HG02610 (cell line): ENCODE measurements at regions not wholly inside any gene's neighbourhood (a gene's known extent, or its start where the extent isn't known, plus 50 kb on each side); places are given as distances from the start of the nearest gene placed in this dataset.

ENCODE experiments used
- ATAC-seq: cut with Tn5 transposase; IDR thresholded peaks from one replicate; pipeline ENCODE4 v1.9.1; 2021; ENCODE audit warnings: mild to moderate bottlenecking, moderate library complexity; ENCODE audit not compliant: unreplicated experiment

GRCh38 chr1:191865479-191865878 is 292.8 kb upstream of the RGS18 start:
- no peak for ATAC-seq

DNA sequence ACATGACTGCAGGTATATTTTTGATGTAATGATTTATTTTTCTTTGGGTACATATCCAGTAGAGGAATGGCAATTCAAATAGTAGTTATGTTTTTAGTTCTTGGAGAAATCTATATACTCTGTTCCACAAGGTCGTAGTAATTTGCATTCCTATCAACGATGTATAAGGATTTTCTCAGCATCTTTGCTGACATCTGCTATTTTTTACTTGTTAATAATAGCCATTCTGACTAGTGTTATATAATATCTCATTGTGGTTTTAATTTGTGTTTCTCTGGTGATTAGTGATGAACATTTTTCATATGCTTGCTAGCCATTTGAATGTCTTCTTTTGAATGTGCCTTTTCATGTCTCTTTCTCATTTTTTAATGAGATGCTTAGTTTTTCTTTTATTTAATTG is 292.1 kb upstream of the RGS18 start:
- ATAC-seq: no peak

GRCh38 chr1:191869790-191870312 is 288.4 kb upstream of the RGS18 start:
- ATAC-seq: peak; percentile 53

- peak; percentile 41 for ATAC-seq
Observed at GRCh38 chr1:191870490-191870889, 287.8 kb upstream of the RGS18 start.

DNA sequence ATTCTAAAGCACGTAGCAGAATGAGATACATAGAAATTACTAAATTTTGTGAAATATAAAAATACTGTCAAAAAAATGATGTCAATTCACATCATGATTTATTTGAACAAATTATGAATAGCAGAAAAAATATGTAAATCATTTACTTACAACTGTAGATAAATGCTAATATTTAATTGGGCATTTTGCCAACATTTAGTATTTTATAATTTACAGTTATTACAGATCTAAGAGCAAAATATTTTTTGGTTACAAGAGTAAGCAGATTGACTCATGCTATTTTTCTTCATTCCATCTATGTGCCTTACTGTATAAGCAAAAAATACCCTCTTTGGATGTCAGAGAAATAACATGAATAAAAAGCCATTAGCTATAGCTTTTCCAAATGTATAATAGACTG is 282.3 kb upstream of the RGS18 start:
- no peak for ATAC-seq

GRCh38 chr1:191876631-191877030 is 281.6 kb upstream of the RGS18 start:
- no peak for ATAC-seq

DNA sequence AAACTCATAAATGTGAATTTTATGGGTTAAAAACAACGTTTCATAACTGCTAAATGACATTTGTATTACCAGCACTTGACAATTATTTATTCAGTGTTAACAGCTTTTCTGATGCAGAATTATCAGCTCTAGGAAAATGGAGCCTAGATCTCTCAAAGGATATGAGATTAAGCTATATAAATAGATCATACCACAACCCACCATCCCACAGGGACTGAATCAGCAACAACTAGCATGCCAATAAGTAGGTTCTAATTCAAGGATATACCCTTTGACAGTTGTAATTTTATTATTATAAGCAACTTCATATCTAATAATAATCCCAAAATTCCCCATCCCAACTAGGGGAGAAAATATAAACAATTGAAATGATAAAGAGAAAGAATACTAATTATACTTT is 275.4 kb upstream of the RGS18 start:
- ATAC-seq: no peak

DNA sequence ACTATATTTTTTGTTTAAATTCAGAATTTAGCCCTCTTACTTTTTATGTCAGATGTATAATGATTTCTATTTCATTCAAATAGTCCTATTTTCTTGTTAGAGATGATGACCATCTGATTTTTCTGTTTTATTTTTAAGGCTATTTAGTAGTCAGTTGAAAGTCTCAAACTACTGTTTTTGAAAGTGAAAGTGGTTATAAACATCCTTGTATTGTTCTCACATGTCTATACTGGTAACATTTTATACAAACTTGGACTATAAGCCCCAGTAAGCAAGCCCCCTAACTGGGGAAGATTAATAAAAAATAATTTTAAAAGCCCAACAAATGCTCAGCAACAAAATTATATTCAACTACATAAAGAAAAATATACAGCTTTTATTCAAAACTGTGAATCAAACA is 271.3 kb upstream of the RGS18 start:
- peak; percentile 72 for ATAC-seq

DNA sequence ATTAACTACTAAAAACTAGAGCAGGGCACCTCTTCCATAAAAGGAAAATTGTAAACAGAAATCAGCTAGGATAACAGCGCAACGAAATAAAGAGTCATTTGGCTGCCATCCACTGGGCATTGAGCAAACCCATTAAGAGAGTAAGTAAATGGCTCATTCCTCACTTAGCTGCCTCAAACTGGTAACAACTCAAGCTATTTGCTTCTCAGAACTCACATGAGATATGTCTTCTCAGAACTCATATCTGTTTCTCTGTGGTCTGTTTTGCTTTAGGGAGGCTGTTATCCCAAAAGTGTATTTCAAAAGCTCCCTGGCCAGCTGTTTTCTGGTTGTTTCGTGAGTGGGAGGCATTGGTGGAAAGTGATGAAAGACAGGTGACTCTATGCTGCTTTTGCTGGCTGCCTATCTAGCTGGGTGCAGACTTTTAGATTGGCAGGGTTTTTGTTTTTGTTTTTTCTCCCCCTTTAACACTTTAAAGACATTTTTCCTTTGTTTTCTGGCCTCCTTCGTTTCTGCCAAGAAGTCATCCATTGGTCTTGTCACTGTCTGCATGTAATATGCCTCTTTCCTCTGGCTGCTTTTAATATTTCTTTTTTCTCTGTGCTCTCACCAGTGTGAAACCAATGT is 269.2 kb upstream of the RGS18 start:
- ATAC-seq: no peak

DNA sequence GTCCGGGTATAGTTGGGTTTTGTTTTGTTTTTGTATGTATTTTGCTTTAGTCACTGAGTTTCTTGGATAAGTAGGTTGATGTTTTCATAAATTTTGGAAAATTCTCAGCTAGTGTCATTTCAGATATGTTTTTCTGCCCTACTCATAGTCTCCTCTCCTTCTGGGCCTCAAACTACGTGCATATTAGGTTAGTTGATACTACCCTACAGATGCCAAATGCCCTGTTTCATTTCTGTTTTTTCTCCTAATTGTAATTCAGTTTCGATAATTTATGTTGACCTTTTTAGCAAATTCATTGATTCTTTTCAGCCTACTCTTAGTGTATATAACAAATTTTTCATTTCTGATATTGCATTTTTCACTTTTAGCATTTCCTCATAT is 268.6 kb upstream of the RGS18 start:
- ATAC-seq: no peak

DNA sequence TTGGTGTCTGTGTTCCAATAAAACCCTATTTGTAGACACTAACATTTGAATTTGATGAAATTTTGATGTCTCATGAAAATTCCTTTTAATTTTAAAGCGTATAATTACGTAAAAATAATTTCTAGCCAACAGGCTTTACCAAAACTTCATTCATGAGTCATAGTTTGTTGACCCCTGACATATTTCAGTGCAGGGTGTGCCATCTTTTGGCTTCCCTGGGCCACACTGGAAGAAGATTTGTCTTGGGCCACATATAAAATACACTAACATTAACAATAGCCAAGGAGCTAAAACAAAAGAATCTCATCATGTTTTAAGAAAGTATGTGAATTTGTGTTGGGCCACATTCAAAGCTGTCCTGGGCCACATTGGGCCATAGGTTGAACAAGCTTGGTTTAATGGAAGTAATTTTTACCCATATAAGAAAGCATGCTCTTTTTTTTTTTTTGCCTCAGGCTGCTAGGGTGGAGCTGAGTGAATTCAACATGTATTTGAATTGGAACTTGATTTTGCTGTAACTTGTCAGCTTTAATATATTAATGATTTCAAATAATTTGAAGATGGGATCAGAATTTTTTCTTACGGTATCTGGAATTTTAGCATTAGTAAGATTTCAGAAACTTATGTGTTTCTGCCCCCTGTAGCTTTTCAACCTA is 267.7 kb upstream of the RGS18 start:
- ATAC-seq: no peak

- ATAC-seq: no peak
Observed at GRCh38 chr1:191892716-191893115, 265.5 kb upstream of the RGS18 start.

DNA sequence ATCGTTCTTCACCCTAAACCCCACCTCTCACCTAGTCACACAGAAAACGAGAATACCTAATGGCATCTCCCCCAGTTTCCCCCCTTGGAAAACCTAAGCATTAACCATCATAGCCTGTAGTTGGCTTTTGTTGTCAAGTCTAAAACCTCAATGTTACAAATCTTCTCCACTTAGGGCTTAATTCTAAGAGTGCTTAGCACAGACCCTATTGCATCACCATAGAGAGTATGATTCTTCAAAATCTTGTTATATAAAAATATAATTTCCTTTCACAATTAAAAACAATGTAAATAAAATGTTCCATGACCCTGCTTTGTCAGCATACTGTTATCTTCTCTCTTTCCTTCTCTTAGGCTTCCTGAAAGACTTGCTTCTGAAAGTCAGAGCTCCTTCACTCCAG is 263.2 kb upstream of the RGS18 start:
- ATAC-seq: no peak

GRCh38 chr1:191895462-191896058 is 262.7 kb upstream of the RGS18 start:
- ATAC-seq: no peak

GRCh38 chr1:191897134-191897533 is 261.1 kb upstream of the RGS18 start:
- ATAC-seq: no peak

DNA sequence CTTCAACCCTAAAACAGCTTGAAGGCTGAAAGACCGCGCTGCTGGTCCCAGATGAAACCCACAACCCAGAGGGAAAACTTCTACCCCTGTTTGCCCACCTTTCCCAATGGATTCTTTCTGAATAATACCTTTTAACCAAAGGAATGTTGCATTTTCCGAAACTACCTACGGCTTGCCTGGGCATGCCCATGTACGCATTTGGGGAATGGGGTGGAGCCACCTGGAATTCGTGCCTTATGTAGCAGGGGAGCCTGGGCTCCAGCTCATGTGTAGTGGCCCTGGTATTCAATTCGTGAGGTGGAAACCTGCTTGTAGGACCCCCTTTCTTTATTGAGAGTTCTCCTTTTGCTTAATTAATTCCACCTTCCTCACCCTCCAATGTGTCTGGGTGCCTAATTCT is 256.6 kb upstream of the RGS18 start:
- ATAC-seq: no peak

DNA sequence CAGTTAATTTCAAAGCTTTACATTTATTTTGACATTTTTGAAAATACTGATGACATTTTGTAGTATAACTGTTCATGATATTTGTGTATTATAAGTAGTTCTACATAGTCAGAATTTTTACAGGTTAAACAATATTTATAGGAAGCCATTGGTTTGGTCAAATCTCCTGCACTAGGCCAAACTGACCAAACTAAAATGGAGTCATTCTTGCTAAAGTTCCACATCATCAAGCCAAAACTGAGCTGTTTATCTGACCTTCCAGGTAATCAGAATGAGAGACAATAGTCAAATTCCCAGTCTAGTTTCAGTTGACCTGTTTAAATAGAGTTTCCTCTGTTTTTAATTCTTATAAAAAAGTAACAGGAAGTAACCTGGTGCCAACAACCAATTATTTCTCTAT is 253.3 kb upstream of the RGS18 start:
- ATAC-seq: no peak

DNA sequence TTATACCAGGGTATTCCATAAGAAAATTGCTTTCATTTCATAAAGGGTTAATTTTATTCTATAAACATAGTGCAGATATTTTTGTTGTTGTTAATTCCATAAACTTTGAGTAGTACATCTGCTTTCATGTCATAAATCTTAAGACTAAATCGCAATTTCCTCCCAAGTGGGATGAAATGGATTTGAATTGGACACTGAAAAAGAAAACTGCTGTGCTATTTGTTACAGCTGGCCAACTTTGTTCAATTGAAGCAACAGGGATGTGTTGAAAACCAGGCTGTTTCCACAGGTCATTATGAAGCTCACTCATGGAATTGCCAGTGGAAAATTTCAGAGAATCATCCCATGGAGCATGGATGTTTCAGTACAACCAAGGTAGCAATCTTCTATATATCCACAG is 252.5 kb upstream of the RGS18 start:
- no peak for ATAC-seq

DNA sequence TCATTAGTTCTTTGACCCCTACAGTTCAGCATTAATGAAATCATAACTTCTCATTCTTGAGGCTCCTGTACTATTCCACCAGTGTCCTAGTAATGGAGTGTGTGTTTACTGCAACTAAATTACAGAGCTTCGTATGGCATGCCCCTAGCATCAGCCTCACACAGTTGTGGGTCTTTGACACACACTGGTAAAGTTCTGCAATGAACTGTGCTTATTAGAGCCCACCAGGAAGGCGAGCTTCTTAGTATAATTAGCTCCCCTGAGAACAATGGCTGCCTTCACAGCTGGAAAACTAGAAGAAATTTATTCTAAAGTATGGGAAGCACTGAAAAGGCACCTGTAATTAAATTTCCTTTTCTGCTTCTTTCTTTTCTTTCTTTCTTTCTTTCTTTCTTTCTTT is 251.1 kb upstream of the RGS18 start:
- no peak for ATAC-seq

- ATAC-seq: no peak
Observed at GRCh38 chr1:191910245-191910644, 248.0 kb upstream of the RGS18 start.

- no peak for ATAC-seq
Observed at GRCh38 chr1:191912517-191912916, 245.7 kb upstream of the RGS18 start.

GRCh38 chr1:191913260-191913977 is 244.8 kb upstream of the RGS18 start:
- ATAC-seq: no peak
